ENCODE measurements at regions not wholly inside any gene's neighbourhood (a gene's known extent, or its start where the extent isn't known, plus 50 kb on each side); places are given as distances from the start of the nearest gene placed in this dataset.

GRCh38 chr4:175412161-175412560, 399.9 kb downstream of the GPM6A start:
- H3K4me1 ChIP-seq: peaks cover 0 to 18% (median 0%) of the 10 kb centered on the region in 4 donors
- H3K27ac ChIP-seq: no peak overlapping the region
- no peak for DNase-seq
- no peak overlapping the region for H3K4me3 ChIP-seq
- H3K27me3 ChIP-seq: no peaks in the 10 kb centered on the region
- peaks cover 0 to 10% (median 4%) of the 10 kb centered on the region in 3 donors for H3K9me3 ChIP-seq
- no peaks in the 10 kb centered on the region for H3K36me3 ChIP-seq
- intact Hi-C loops (cut with DNase I; ENCODE audit: low total_unique reads): no loop called here
- no peak for TF ChIP-seq CTCF (IDR thresholded peaks at IDR 0.05)

- H3K9me3 ChIP-seq: peaks cover 0 to 10% (median 4%) of the 10 kb centered on the region in 3 donors
- no peaks in the 10 kb centered on the region for H3K36me3 ChIP-seq
- H3K4me3 ChIP-seq: no peak overlapping the region
- H3K4me1 ChIP-seq: peaks cover 0 to 18% (median 0%) of the 10 kb centered on the region in 4 donors
- no peak for TF ChIP-seq CTCF (IDR thresholded peaks at IDR 0.05)
- no peaks in the 10 kb centered on the region for H3K27me3 ChIP-seq
- no peak for DNase-seq
- no peak overlapping the region for H3K27ac ChIP-seq
- intact Hi-C loops (cut with DNase I; ENCODE audit: low total_unique reads): no loop called here
Measured at GRCh38 chr4:175412746-175413145, 399.3 kb downstream of the GPM6A start.

GRCh38 chr4:175413561-175413960, 398.5 kb downstream of the GPM6A start:
- Histone ChIP-seq H3K36me3 (no peaks in the 10 kb centered on the region), H3K9me3 (peaks cover 0 to 10% (median 4%) of the 10 kb centered on the region in 3 donors), H3K4me3 (no peak overlapping the region), H3K27me3 (no peaks in the 10 kb centered on the region), H3K4me1 (peaks cover 0 to 20% (median 0%) of the 10 kb centered on the region in 4 donors), H3K27ac (no peak overlapping the region)
- TF ChIP-seq CTCF (IDR thresholded peaks at IDR 0.05): no peak
- no peak for DNase-seq
- intact Hi-C loops (cut with DNase I; ENCODE audit: low total_unique reads): no loop called here

- intact Hi-C loops (cut with DNase I; ENCODE audit: low total_unique reads): no loop called here
- TF ChIP-seq CTCF (IDR thresholded peaks at IDR 0.05): no peak
- peaks cover 0 to 10% (median 4%) of the 10 kb centered on the region in 3 donors for H3K9me3 ChIP-seq
- no peak for DNase-seq
- no peaks in the 10 kb centered on the region for H3K27me3 ChIP-seq
- peaks cover 0 to 29% (median 0%) of the 10 kb centered on the region in 4 donors for H3K4me1 ChIP-seq
- H3K27ac ChIP-seq: no peak overlapping the region
- no peak overlapping the region for H3K4me3 ChIP-seq
- H3K36me3 ChIP-seq: no peaks in the 10 kb centered on the region
Measured at GRCh38 chr4:175414602-175415001, 397.5 kb downstream of the GPM6A start.

- intact Hi-C loops (cut with DNase I; ENCODE audit: low total_unique reads): no loop called here
- Histone ChIP-seq H3K27ac (peak overlapping the region; percentile 67 to 83), H3K9me3 (peaks cover 0 to 10% (median 4%) of the 10 kb centered on the region in 3 donors), H3K36me3 (no peaks in the 10 kb centered on the region), H3K4me3 (no peak overlapping the region), H3K4me1 (peaks cover 0 to 30% (median 0%) of the 10 kb centered on the region in 4 donors), H3K27me3 (no peaks in the 10 kb centered on the region)
- no peak for TF ChIP-seq CTCF (IDR thresholded peaks at IDR 0.05)
- no peak for DNase-seq
Measured at GRCh38 chr4:175418516-175418915, 393.5 kb downstream of the GPM6A start.

GRCh38 chr4:175419236-175419718, 392.8 kb downstream of the GPM6A start:
- Histone ChIP-seq H3K9me3 (peaks cover 0 to 10% (median under 1%) of the 10 kb centered on the region in 3 donors), H3K4me3 (no peak overlapping the region), H3K27me3 (no peaks in the 10 kb centered on the region), H3K36me3 (no peaks in the 10 kb centered on the region), H3K4me1 (peaks cover 0 to 30% (median 0%) of the 10 kb centered on the region in 4 donors), H3K27ac (peak overlapping the region; percentile 67 to 83)
- TF ChIP-seq CTCF (IDR thresholded peaks at IDR 0.05): no peak
- intact Hi-C loops (cut with DNase I; ENCODE audit: low total_unique reads): no loop called here
- no peak for DNase-seq
